ENCODE measurements at regions not wholly inside any gene's neighbourhood (a gene's known extent, or its start where the extent isn't known, plus 50 kb on each side); places are given as distances from the start of the nearest gene placed in this dataset.
"Not testable (repeated sequence)": the region's sequence is repeated elsewhere in the genome, so short reads cannot be mapped to it uniquely, and the experiment has no call there.

- TF ChIP-seq REST (IDR thresholded peaks at IDR 0.05; ENCODE audit: low read depth), result no peak
These were observed 137.7 kb downstream of the LCA5 start (continued) for GRCh38 chr6:79399499-79399898.

GRCh38 chr6:79398617-79399016 lies 138.6 kb downstream of the LCA5 start:
- H3K4me1 ChIP-seq (ENCODE audit: control insufficient read depth in 1 of 2, insufficient read depth in 2 of 2, low read length in 2 of 2); CTCF ChIA-PET; H3K27me3 ChIP-seq (ENCODE audit: insufficient read depth, low read length); H3K4me3 ChIP-seq (replicated peaks in 1 of 2; ENCODE audit: low read depth in 1 of 2, low read length in 2 of 2); H3K4me2 ChIP-seq (ENCODE audit: low read length); intact Hi-C loops (cut with micrococcal nuclease); ATAC-seq; H3K9me3 ChIP-seq (ENCODE audit: control insufficient read depth in 1 of 2, insufficient read depth in 1 of 2, low read depth in 1 of 2, low read length in 2 of 2); H3K79me2 ChIP-seq (ENCODE audit: insufficient read depth, low read length); DNase-seq (ENCODE audit: low read depth, low spot score); H3K9me2 ChIP-seq (ENCODE audit: insufficient read depth); H2AFZ ChIP-seq (ENCODE audit: low read depth, low read length, poor library complexity, severe bottlenecking); H3K27ac ChIP-seq (ENCODE audit: low read depth, low read length); H4K20me1 ChIP-seq (ENCODE audit: insufficient read depth); BruUV-seq (replicated peaks); POLR2A ChIA-PET; RAD21 ChIA-PET (ENCODE audit: low non-redundant PET in 1 of 2, low total read pairs in 2 of 2, uncharacterized antibody in 2 of 2, unreplicated experiment in 2 of 2); H3K36me3 ChIP-seq (ENCODE audit: control insufficient read depth in 1 of 2, insufficient read depth in 2 of 2, low read length in 2 of 2); H3K9ac ChIP-seq (ENCODE audit: low read length): not testable (repeated sequence)

- Histone ChIP-seq H3K4me2 (ENCODE audit: low read length) (no peak overlapping the region), H3K4me3 (replicated peaks in 1 of 2; ENCODE audit: low read depth in 1 of 2, low read length in 2 of 2) (no peak overlapping the region), H3K27ac (ENCODE audit: low read depth, low read length) (no peak overlapping the region), H3K9me2 (ENCODE audit: insufficient read depth) (no peaks in the 10 kb centered on the region), H3K4me1 (ENCODE audit: control insufficient read depth in 1 of 2, insufficient read depth in 2 of 2, low read length in 2 of 2) (no peaks in the 10 kb centered on the region), H2AFZ (ENCODE audit: low read depth, low read length, poor library complexity, severe bottlenecking) (no peak overlapping the region), H3K36me3 (ENCODE audit: control insufficient read depth in 1 of 2, insufficient read depth in 2 of 2, low read length in 2 of 2) (no peaks in the 10 kb centered on the region), H3K79me2 (ENCODE audit: insufficient read depth, low read length) (no peaks in the 10 kb centered on the region), H3K9me3 (ENCODE audit: control insufficient read depth in 1 of 2, insufficient read depth in 1 of 2, low read depth in 1 of 2, low read length in 2 of 2) (no peaks in the 10 kb centered on the region), H3K9ac (ENCODE audit: low read length) (no peak overlapping the region), H4K20me1 (ENCODE audit: insufficient read depth) (no peaks in the 10 kb centered on the region), H3K27me3 (ENCODE audit: insufficient read depth, low read length) (no peaks in the 10 kb centered on the region)
- no peak for ATAC-seq
- no TSS peak for BruUV-seq (replicated peaks)
- ChIA-PET RAD21 (ENCODE audit: low non-redundant PET in 1 of 2, low total read pairs in 2 of 2, uncharacterized antibody in 2 of 2, unreplicated experiment in 2 of 2) (no interaction called here), CTCF (no interaction called here), POLR2A (no interaction called here)
- DNase-seq (ENCODE audit: low read depth, low spot score), result no peak
- intact Hi-C loops (cut with micrococcal nuclease), result no loop called here
- TF ChIP-seq YY1 (IDR thresholded peaks at IDR 0.05; ENCODE audit: extremely low read depth, insufficient replicate concordance, low read depth, low read length), result no peak
- TF ChIP-seq EZH2 (IDR thresholded peaks at IDR 0.05), result no peak
- TF ChIP-seq CEBPB (IDR thresholded peaks at IDR 0.05; ENCODE audit: low read depth), result no peak
- TF ChIP-seq CTCF (IDR thresholded peaks at IDR 0.05 in 2 of 3, conservative IDR thresholded peaks at IDR 0.05 in 1 of 3; ENCODE audit: borderline replicate concordance in 1 of 3, insufficient read depth in 1 of 3, low read depth in 2 of 3, low read length in 2 of 3), result no peak
- TF ChIP-seq ATF3 (IDR thresholded peaks at IDR 0.05), result no peak
- no peak for TF ChIP-seq ZBTB33 (IDR thresholded peaks at IDR 0.05; ENCODE audit: extremely low read depth, insufficient replicate concordance, low read length)
These were observed 140.6 kb downstream of the LCA5 start for GRCh38 chr6:79396625-79397024.
